HG02571 (cell line): ENCODE measurements at regions not wholly inside any gene's neighbourhood (a gene's known extent, or its start where the extent isn't known, plus 50 kb on each side); places are given as distances from the start of the nearest gene placed in this dataset.

ENCODE experiments used
- ATAC-seq: cut with Tn5 transposase; IDR thresholded peaks from one replicate; pipeline ENCODE4 v1.9.1; 2021; ENCODE audit warnings: mild to moderate bottlenecking, moderate library complexity; ENCODE audit not compliant: unreplicated experiment

- ATAC-seq = no peak
These were observed 261.0 kb downstream of the PDGFC start for GRCh38 chr4:156710365-156711192.

DNA sequence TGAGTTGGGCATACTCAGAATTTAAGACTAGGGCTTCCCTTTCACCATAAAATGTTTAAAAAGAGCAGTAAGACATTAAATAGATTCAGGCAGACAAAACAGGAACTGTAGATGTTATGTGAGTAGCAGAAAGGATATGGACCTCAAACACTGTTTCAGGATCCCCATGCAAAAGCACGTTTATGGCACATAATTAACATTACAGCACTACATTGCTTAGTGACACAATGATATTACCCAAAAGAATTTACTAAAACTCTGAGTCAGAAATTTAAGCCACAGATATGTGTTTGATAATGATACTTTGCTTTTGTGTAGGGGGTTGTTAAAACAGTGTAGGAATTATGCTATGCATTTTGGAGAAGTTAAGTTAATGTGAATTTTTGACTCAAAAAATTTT is 266.3 kb downstream of the PDGFC start:
- no peak for ATAC-seq

DNA sequence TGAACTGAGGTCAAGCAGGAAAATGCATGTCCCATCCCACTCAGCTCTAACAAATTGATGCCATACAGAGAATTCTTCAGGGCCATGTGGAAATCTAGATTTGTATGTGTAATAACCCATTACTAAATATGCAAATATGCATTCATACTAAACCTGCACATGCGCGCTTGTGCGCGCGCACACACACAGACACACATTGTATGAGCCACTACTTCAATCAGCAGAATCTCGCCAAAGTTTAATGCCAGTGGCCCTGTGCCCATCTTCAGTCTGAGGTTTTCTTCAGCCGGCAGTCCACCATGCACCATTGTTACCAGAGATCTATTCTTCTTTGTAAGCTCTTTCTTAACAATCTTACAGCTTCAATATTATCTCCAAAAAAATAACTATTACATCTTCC is 276.4 kb downstream of the PDGFC start:
- no peak for ATAC-seq

- ATAC-seq = no peak
These were observed 277.2 kb downstream of the PDGFC start for GRCh38 chr4:156694413-156694812.

DNA sequence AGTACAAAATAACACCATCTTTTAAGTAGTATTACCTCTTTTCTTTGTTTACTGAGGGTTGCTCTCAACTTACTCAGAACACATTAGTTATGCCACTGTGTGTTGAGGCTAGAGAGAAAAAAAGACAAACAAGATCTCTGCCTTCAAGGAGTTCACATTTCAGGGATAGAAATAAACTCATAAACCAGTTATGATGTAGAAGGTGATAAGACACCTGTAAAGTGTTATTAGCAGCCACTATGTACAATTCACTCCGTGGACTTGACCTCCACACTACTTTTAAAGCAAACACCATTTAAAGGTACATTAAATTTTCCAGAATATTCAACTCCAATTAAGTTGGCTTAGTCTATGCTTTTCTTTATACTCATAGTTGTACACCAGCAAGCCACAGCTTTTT is 278.0 kb downstream of the PDGFC start:
- no peak for ATAC-seq

DNA sequence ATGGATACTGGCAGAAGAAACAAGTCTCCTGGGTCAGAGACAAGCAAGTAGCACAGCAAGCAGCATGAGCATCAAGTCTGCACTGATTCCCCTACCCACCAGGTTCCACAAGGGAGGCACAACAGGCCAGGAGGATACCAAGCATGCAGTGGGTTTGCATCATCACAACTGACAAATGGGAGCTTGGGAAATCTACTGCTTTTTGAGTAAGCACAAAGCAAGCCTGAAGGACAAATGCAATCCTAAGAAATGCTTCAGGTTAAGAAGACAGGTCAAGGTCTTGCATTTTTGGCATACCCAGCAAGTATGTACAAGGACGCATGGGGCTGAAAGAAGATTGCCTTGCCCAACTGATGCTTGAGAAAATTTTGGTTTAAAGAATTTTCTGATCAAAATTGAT is 279.6 kb downstream of the PDGFC start:
- no peak for ATAC-seq

GRCh38 chr4:156690572-156690971 is 281.0 kb downstream of the PDGFC start:
- no peak for ATAC-seq

DNA sequence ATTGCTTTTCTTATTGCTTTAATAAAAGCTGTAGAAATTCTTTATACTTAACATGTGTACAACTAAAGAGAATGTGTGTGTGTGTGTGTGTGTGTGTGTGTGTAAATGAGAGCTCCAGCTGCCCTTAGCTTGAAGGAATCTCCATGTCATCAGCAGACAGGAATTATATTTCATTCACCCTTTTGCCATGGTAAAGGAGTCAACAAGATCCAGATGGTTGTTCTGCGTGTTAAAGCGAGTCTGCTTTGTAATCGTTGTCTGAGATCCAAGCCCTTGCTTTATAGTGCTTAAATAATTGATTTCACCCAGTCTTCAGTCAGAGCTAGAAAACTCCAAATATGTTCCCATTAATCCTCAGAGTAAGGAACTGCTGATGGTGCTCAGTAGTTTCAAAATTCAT is 285.5 kb downstream of the PDGFC start:
- ATAC-seq = no peak

GRCh38 chr4:156685308-156685707 is 286.3 kb downstream of the PDGFC start:
- ATAC-seq = no peak

DNA sequence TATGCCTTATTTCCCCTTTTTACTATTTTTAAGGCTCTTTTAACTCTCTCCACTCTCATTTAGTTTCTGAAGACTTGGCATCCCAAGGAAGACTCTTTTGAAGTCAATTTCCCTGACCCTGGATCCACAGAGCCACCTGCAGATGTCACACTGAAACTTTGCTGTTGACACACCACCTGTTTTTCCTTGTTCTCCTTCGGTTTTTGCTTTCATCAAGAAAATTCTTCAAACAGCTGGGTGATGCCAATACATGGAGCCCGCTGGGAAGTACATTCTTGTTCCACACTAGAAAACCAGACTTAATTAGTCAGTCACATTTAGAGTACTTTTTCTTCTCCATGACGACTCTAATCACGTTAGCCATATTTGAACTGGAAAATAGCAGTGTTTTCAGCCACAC is 293.9 kb downstream of the PDGFC start:
- no peak for ATAC-seq

DNA sequence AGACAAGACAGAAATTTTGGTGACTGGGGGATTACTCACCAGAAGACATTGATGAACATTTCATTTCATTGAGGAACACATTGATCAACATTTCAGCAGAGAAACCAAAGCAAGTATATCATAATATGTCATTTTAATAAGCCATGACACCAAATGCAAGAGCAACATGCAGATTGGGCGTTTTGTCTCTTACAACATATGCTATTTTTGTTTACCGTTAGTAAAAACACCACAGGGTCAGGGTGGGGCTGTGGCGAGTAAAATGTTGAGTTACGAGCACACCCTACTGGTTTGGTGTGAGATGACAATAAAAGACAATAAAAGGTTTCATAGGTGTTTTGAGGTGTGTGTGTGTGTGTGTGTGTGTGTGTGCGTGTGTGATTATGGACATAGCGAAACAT is 294.5 kb downstream of the PDGFC start:
- no peak for ATAC-seq

GRCh38 chr4:156676116-156676851 is 295.3 kb downstream of the PDGFC start:
- ATAC-seq = no peak

DNA sequence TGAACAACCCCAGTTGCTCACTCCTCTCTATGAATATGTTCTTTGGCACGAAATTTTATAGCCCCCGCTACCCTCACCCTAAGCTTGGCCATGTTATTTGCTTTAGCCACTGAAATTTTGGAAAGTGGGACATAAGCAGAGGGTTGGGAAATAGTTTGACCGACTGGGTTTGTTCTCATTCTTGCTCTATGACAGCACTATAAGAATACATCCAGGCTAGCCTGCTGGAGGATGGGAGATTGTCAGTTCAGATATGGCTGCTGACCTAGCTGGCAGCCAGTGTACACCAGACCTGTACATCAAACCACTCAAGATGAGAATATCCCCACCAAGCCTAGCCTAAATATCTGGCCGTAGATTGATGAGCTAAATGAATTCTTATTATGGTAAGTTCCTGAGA is 298.1 kb downstream of the PDGFC start:
- ATAC-seq = no peak

- no peak for ATAC-seq
These were observed 298.9 kb downstream of the PDGFC start for GRCh38 chr4:156672492-156673305.

- no peak for ATAC-seq
These were observed 305.7 kb downstream of the PDGFC start for GRCh38 chr4:156665780-156666366.

DNA sequence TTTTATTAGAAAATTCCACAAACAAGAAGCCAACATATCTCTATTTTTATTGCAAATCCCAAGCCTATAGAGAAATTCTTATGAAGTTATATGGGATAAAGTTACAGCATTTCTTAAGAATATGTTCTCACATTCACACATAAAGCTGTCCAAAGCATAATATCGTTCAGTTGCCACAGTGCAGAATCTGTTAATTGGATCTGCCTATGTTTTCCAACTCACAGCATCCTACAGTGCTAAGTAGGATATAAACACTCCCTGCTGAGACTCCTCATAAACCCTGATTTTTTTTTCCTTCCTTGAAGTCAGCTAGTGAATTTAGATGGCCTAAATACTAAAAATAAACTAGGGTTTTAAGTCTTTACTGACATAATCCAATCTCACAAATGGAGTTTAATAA is 307.9 kb downstream of the PDGFC start:
- no peak for ATAC-seq

DNA sequence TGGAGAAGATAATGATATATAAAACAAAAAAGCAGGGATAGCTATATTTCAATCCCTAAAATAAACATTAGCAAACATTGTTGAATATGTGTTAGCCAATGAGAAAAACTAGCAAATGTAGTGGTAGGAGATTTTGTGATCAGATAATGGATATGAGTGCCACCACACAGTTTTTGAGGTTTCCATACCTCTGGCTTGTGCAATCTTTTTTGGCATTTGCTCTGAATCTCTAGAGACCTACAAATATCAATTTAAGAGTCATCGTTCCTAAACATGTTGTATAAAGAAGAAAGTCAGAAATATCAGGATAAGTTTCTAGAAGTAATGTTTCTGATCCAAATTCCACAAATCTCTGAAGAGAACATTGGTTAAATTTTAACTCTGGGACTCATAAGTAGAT is 308.7 kb downstream of the PDGFC start:
- ATAC-seq = no peak

DNA sequence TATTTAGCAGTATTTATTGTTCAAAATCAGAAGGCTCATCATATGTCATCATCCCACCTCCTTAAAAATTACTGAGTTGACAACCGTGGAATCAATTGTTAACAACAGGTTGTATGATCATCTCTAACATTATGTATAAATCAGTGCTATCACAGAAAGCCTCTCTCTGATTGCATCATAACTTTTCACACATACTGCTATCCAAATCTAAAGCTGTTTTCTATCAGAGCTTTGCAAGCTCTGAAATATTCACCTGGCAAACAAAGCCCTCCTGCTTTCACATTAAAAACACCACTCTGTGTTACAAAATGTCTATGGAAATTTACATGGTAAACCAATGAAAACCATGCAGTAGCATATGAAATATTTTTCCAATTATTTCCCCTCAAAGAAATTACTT is 310.0 kb downstream of the PDGFC start:
- ATAC-seq = no peak

DNA sequence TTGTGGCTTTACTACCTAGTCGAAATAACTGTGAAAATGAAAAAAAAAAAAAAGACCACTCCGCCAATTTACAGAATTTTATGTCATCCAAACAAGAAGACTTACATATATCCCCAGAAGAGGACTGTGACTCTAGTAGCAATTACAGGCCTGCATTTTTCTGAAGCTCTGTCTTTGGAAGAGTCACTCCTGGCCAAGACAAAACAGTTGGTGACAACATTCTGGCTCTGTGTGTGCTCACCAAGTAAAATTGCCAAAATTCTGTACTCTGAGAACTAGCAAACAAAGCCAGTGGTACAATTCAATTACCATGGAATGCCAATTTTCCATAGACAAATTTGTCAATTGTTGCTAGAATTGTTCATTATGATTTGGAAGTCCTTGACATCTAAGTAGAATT is 311.1 kb downstream of the PDGFC start:
- no peak for ATAC-seq

DNA sequence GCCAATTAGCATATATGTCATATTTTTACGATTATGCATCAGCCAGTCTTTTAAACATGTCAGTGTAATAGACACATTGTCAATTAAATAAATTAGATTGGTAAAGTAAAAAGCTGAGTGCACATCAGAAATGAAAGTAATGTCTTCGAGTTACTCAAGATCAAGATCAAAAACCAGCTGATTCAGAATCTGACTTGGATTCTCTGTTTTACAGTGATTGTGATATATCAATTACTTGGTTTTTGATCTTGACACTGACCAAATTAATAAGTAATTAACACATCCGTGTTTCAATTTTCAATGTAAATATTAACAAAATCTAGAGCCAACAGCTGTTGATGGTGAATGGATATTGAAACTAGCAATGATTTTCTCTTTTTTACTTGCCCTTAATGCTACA is 311.6 kb downstream of the PDGFC start:
- no peak for ATAC-seq

DNA sequence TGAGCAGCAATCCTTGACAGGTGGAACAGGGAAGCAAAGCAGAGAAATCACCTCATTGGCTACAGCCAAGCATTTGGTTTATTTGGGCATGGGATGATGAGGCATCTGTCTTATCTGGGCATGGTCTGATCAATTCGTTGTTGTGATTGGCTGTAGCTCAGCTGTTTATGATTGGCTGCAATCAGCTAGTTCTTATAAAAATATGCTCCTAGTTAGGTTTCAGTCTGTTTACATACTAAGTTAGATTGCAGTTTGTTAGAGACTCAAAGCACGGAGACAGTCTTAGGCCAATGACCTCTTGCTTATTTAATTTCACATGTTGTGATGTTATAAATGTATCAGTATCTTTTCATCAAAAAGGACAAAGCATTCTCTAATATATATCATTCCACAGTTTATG is 312.0 kb downstream of the PDGFC start:
- no peak for ATAC-seq
